A549 (cell line): ENCODE measurements at regions not wholly inside any gene's neighbourhood (a gene's known extent, or its start where the extent isn't known, plus 50 kb on each side); places are given as distances from the start of the nearest gene placed in this dataset.

Experiments used
- BCL3 ChIP-seq: fragments of >200 bp; sonication (Bioruptor Twin); formaldehyde crosslinking; IDR thresholded peaks from 3 replicates; pipeline ENCODE4 v1.6.1; 2016
- BHLHE40 ChIP-seq: IDR thresholded peaks from 2 replicates; pipeline ENCODE4 v1.6.1; 2012; ENCODE audit warnings: low read depth, low read length, inconsistent platforms
- CEBPB ChIP-seq, 2 experiments: fragments of >200 bp in 1 of 2; sonication (Bioruptor Twin) in 1 of 2; formaldehyde crosslinking in 1 of 2; IDR thresholded peaks; 2 replicates each; pipeline ENCODE4 v1.6.1; 2012 to 2016
- EHMT2 ChIP-seq: fragments of 200-600 bp; sonication (generic); IDR thresholded peaks from 2 replicates; pipeline ENCODE4 v1.6.1; 2016; ENCODE audit warnings: antibody characterized with exemption, low read depth, mild to moderate bottlenecking, moderate library complexity
- EP300 ChIP-seq, 2 experiments: fragments of >200 bp; sonication (Bioruptor Twin); formaldehyde crosslinking; IDR thresholded peaks; 2 replicates in 1 of 2; 3 replicates in 1 of 2; pipeline ENCODE4 v1.6.1; 2016 to 2017
- ESRRA ChIP-seq: fragments of 150-350 bp; IDR thresholded peaks from 2 replicates; pipeline ENCODE4 v1.6.1; 2014; ENCODE audit warnings: mild to moderate bottlenecking, low read length, borderline replicate concordance
- JUN ChIP-seq, 2 experiments: fragments of >200 bp; sonication (Bioruptor Twin); formaldehyde crosslinking; IDR thresholded peaks; 2 replicates in 1 of 2; 3 replicates in 1 of 2; pipeline ENCODE4 v1.6.1; 2016 to 2017
- POLR2A ChIP-seq: IDR thresholded peaks from 2 replicates; pipeline ENCODE4 v1.6.1; 2012; ENCODE audit warnings: mild to moderate bottlenecking, low read length
- POLR2AphosphoS2 ChIP-seq: conservative IDR thresholded peaks from 2 replicates; pipeline ENCODE4 v1.6.1; 2012; ENCODE audit warnings: low read length, improper control_type of control experiment, inconsistent platforms
- REST ChIP-seq: fragments of 200-600 bp; sonication (generic); IDR thresholded peaks from 2 replicates; pipeline ENCODE4 v1.6.1; 2016; ENCODE audit warnings: antibody characterized with exemption, mild to moderate bottlenecking, moderate library complexity
- SREBF2 ChIP-seq: fragments of 450-650 bp; IDR thresholded peaks from 2 replicates; pipeline ENCODE4 v1.6.1; 2014; ENCODE audit warnings: mild to moderate bottlenecking, moderate library complexity
- TF ChIP-seq, protein P1 (sequence below): fragments of >200 bp; sonication (Bioruptor Twin); formaldehyde crosslinking; IDR thresholded peaks from 3 replicates; pipeline ENCODE4 v1.5.1; 2016
- TF ChIP-seq, protein P2 (sequence below): IDR thresholded peaks from 2 replicates; pipeline ENCODE4 v1.6.1; 2012

GRCh38 chr11:106477776-106478175 lies 400.3 kb downstream of the AASDHPPT start:
- no peak for TF ChIP-seq BCL3
- TF ChIP-seq, protein P1, sequence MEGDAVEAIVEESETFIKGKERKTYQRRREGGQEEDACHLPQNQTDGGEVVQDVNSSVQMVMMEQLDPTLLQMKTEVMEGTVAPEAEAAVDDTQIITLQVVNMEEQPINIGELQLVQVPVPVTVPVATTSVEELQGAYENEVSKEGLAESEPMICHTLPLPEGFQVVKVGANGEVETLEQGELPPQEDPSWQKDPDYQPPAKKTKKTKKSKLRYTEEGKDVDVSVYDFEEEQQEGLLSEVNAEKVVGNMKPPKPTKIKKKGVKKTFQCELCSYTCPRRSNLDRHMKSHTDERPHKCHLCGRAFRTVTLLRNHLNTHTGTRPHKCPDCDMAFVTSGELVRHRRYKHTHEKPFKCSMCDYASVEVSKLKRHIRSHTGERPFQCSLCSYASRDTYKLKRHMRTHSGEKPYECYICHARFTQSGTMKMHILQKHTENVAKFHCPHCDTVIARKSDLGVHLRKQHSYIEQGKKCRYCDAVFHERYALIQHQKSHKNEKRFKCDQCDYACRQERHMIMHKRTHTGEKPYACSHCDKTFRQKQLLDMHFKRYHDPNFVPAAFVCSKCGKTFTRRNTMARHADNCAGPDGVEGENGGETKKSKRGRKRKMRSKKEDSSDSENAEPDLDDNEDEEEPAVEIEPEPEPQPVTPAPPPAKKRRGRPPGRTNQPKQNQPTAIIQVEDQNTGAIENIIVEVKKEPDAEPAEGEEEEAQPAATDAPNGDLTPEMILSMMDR: no peak
- TF ChIP-seq BHLHE40: no peak
- no peak for TF ChIP-seq POLR2A
- TF ChIP-seq SREBF2: no peak
- no peak for TF ChIP-seq POLR2AphosphoS2
- TF ChIP-seq, protein P2, sequence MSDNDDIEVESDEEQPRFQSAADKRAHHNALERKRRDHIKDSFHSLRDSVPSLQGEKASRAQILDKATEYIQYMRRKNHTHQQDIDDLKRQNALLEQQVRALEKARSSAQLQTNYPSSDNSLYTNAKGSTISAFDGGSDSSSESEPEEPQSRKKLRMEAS: no peak
- no peak for TF ChIP-seq REST
- no peak for TF ChIP-seq ESRRA
- TF ChIP-seq EP300 (IDR thresholded peaks at IDR 0.05): no peak
- TF ChIP-seq EHMT2: no peak
- no peak for TF ChIP-seq CEBPB (IDR thresholded peaks at IDR 0.05)
- no peak for TF ChIP-seq JUN (IDR thresholded peaks at IDR 0.05)
